Peyer's patch (tissue), 4 donors: ENCODE measurements at regions not wholly inside any gene's neighbourhood (a gene's known extent, or its start where the extent isn't known, plus 50 kb on each side); places are given as distances from the start of the nearest gene placed in this dataset.

Experiments
- POLR2A ChIP-seq, 2 donors: fragments of 450-650 bp; IDR thresholded peaks; one replicate each; pipeline ENCODE4 v1.5.1; 2017; ENCODE audit warnings: antibody characterized with exemption in 2 of 2, mild to moderate bottlenecking in 2 of 2, moderate library complexity in 2 of 2
- TF ChIP-seq, protein P1 (sequence below), 6 experiments: fragments of 450-650 bp in 4 of 6; fragments of 200-600 bp in 2 of 6; sonication (generic) in 1 of 6; IDR thresholded peaks; one replicate each; pipeline ENCODE4 v1.5.1; 2017 to 2019; ENCODE audit warnings: antibody characterized with exemption in 6 of 6, mild to moderate bottlenecking in 3 of 6, moderate library complexity in 1 of 6

- TF ChIP-seq, protein P1, sequence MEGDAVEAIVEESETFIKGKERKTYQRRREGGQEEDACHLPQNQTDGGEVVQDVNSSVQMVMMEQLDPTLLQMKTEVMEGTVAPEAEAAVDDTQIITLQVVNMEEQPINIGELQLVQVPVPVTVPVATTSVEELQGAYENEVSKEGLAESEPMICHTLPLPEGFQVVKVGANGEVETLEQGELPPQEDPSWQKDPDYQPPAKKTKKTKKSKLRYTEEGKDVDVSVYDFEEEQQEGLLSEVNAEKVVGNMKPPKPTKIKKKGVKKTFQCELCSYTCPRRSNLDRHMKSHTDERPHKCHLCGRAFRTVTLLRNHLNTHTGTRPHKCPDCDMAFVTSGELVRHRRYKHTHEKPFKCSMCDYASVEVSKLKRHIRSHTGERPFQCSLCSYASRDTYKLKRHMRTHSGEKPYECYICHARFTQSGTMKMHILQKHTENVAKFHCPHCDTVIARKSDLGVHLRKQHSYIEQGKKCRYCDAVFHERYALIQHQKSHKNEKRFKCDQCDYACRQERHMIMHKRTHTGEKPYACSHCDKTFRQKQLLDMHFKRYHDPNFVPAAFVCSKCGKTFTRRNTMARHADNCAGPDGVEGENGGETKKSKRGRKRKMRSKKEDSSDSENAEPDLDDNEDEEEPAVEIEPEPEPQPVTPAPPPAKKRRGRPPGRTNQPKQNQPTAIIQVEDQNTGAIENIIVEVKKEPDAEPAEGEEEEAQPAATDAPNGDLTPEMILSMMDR (IDR thresholded peaks at IDR 0.05): no peak
- no peak for TF ChIP-seq POLR2A (IDR thresholded peaks at IDR 0.05)
Observed at GRCh38 chr6:22878706-22879105, 309.3 kb downstream of the HDGFL1 start.
